Mammary epithelial cell (primary cell): ENCODE measurements at regions not wholly inside any gene's neighbourhood (a gene's known extent, or its start where the extent isn't known, plus 50 kb on each side); places are given as distances from the start of the nearest gene placed in this dataset.

Experiments used
- CTCF ChIP-seq, 2 donors: IDR thresholded peaks in 1 of 2; conservative IDR thresholded peaks in 1 of 2; 2 replicates each; pipeline ENCODE4 v1.5.1; 2011 to 2012; ENCODE audit warnings: inconsistent platforms in 2 of 2, low read length in 2 of 2, mild to moderate bottlenecking in 2 of 2, control low read depth in 1 of 2, low read depth in 1 of 2; ENCODE audit not compliant: insufficient read depth in 1 of 2; ENCODE audit errors: extremely low read depth in 1 of 2
- EZH2 ChIP-seq: IDR thresholded peaks from 2 replicates; pipeline ENCODE4 v1.6.1; 2012; ENCODE audit warnings: low read length, inconsistent platforms, borderline replicate concordance

GRCh38 chr3:82053236-82053635 is 291.8 kb upstream of the GBE1 start:
- TF ChIP-seq CTCF (conservative IDR thresholded peaks at IDR 0.05 in 1 of 2, IDR thresholded peaks at IDR 0.05 in 1 of 2; ENCODE audit: extremely low read depth in 1 of 2, insufficient read depth in 1 of 2, low read depth in 1 of 2, low read length in 2 of 2): no peak
- TF ChIP-seq EZH2: no peak
